ENCODE measurements at regions not wholly inside any gene's neighbourhood (a gene's known extent, or its start where the extent isn't known, plus 50 kb on each side); places are given as distances from the start of the nearest gene placed in this dataset.

GRCh38 chr18:70931942-70932814 lies 643.3 kb downstream of the SOCS6 start:
- TF ChIP-seq, protein P1, sequence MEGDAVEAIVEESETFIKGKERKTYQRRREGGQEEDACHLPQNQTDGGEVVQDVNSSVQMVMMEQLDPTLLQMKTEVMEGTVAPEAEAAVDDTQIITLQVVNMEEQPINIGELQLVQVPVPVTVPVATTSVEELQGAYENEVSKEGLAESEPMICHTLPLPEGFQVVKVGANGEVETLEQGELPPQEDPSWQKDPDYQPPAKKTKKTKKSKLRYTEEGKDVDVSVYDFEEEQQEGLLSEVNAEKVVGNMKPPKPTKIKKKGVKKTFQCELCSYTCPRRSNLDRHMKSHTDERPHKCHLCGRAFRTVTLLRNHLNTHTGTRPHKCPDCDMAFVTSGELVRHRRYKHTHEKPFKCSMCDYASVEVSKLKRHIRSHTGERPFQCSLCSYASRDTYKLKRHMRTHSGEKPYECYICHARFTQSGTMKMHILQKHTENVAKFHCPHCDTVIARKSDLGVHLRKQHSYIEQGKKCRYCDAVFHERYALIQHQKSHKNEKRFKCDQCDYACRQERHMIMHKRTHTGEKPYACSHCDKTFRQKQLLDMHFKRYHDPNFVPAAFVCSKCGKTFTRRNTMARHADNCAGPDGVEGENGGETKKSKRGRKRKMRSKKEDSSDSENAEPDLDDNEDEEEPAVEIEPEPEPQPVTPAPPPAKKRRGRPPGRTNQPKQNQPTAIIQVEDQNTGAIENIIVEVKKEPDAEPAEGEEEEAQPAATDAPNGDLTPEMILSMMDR (IDR thresholded peaks at IDR 0.05; ENCODE audit: low read depth, low read length, missing control alignments) = peak; percentile 39
- H3K4me3 ChIP-seq (ENCODE audit: low read depth, low read length) = no peak overlapping the region
- DNase-seq (ENCODE audit: low read depth) = no peak

DNA sequence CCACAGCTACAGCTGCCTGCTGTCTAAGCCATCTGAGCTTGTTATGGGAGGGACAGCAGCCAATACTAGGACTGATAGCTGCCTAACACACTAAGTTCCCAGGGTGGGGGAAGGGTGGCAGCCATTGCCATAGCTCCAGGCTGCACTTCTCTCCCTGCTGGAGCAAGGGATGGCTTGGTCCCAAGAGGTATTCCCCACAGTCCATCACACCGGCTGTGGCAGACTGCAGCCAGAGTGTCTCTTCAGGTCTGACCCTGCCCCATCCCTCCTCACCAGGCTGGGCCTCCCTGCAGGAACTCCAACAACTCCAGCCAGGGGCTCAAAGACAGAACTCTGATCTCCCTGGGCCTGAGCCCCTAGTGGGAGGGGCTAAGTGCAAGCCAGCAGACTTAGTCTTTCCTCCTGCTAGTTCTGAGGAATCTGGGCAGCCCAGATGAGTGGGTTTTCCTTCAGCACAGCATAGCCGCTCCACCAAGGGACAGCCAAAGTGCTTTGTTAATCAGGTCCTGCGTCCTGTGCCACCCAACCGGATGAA lies 632.1 kb downstream of the SOCS6 start:
- no peak overlapping the region for H3K4me3 ChIP-seq (ENCODE audit: low read depth, low read length)
- TF ChIP-seq, protein P1 (IDR thresholded peaks at IDR 0.05; ENCODE audit: low read depth, low read length, missing control alignments) = no peak
- no peak for DNase-seq (ENCODE audit: low read depth)

GRCh38 chr18:70907673-70908072 lies 618.8 kb downstream of the SOCS6 start:
- H3K4me3 ChIP-seq (ENCODE audit: low read depth, low read length) = no peak overlapping the region
- TF ChIP-seq, protein P1 (IDR thresholded peaks at IDR 0.05; ENCODE audit: low read depth, low read length, missing control alignments) = no peak
- DNase-seq (ENCODE audit: low read depth) = no peak

- TF ChIP-seq, protein P1 (IDR thresholded peaks at IDR 0.05; ENCODE audit: low read depth, low read length, missing control alignments) = no peak
- no peak for DNase-seq (ENCODE audit: low read depth)
- H3K4me3 ChIP-seq (ENCODE audit: low read depth, low read length) = no peak overlapping the region
Measured at GRCh38 chr18:70892381-70892780, 603.5 kb downstream of the SOCS6 start.

DNA sequence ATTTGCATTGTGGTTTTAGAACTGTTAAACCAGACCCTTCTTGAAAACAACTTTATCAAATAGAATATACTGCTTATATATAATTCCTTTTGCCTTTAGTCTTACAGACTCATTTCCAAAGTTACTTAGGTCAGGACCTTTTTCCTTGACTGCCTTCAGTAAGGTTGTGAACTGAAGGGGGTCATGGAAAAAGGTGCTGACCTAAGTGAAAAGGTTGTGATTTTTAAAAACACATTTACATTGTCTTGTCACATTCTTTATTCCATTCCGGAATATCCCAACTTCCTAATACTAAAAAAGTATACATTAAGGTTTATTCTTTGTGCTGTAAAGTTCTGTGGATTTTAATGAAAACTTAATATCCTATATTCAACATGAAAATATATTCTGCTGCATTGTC lies 581.4 kb downstream of the SOCS6 start:
- DNase-seq (ENCODE audit: low read depth) = no peak
- no peak overlapping the region for H3K4me3 ChIP-seq (ENCODE audit: low read depth, low read length)
- TF ChIP-seq, protein P1 (IDR thresholded peaks at IDR 0.05; ENCODE audit: low read depth, low read length, missing control alignments) = no peak

DNA sequence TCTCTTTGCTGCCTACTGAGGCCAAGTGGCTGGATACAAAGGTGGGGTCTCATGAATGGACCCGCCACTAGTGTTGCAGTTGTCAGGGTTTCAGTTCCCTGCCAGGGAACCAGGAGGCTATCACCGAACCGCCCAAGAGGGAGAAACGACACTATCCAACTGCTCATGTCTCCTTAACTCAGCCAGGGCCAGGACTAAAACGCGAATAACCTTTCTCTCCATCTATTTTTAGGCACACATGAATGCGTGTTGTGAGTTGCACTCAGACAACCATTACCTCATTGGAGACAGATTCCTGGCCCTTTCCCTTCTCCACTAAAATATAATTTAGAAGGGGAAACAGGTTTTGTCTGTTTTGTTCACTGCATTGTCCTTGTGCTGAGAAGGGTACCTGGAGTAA lies 559.5 kb downstream of the SOCS6 start:
- H3K4me3 ChIP-seq (ENCODE audit: low read depth, low read length) = no peak overlapping the region
- DNase-seq (ENCODE audit: low read depth) = no peak
- TF ChIP-seq, protein P1 (IDR thresholded peaks at IDR 0.05; ENCODE audit: low read depth, low read length, missing control alignments) = no peak
